ENCODE measurements at regions not wholly inside any gene's neighbourhood (a gene's known extent, or its start where the extent isn't known, plus 50 kb on each side); places are given as distances from the start of the nearest gene placed in this dataset.

DNA sequence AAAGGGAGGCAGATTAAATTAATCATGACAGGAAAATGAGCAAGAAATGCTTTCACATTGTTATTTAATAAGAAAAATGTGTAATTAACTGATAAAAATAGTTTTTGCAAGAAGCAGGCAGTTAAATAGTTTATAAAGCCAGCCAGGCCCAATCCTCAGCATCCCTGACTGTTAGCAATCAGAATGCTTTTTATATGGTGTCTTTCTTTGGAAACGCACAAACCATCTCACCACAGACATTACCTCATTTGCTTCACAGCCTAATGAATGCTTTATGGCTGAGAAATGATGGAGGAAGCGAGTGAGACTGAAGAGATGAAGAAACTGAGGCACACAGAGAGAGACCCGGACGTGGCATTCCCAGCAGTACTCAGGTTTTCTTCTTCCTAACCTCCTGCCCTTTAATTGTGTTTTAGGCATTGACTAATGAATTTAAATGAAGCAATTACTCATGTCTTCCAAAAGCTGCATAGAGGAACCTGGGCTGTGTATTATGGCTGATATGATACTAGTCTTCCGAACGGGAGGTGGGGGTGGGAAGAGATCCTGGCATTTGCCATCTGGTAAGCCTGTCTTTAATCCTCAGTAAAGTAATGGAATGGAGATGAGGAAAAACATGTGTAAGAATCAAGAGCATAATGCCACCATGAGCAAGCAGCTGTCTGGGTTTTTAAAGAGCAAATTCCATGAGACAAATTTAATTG lies 116.1 kb upstream of the LMO4 start:
- no TSS peak for BruUV-seq (replicated peaks)
- H3K9me3 ChIP-seq (replicated peaks; ENCODE audit: control insufficient read depth, insufficient read depth, low read depth, low read length) = no peaks in the 10 kb centered on the region
- FAIRE-seq (no peak), DNase-seq (ENCODE audit: extremely low read depth in 1 of 4, low spot score in 3 of 4) (no peak), ATAC-seq (no peak)
- H4K20me1 ChIP-seq (replicated peaks; ENCODE audit: control insufficient read depth, insufficient read depth, low read length) = no peaks in the 10 kb centered on the region
- no peak overlapping the region for H2AFZ ChIP-seq (ENCODE audit: low read depth, low read length)
- no peak overlapping the region for H3K4me2 ChIP-seq (ENCODE audit: insufficient read depth, low read length)
- no peak overlapping the region for H3K4me3 ChIP-seq
- 6% methylated on average over 6 of the region's 6 CpGs for WGBS (ENCODE audit: insufficient coverage, low coverage, missing lambda C conversion rate)
- TF ChIP-seq ZC3H11A (IDR thresholded peaks at IDR 0.05; ENCODE audit: low read depth, low read length) (no peak), ELF1 (tag; IDR thresholded peaks at IDR 0.05) (no peak), SRSF7 (optimal IDR thresholded peaks at IDR 0.05; ENCODE audit: low read depth, low read length) (no peak), ZNF197 (CRISPR knock-in tag; IDR thresholded peaks at IDR 0.05; ENCODE audit: low read depth) (no peak), NFE2 (IDR thresholded peaks at IDR 0.05; ENCODE audit: low read depth) (no peak), TFAM (CRISPR knock-in tag; conservative IDR thresholded peaks at IDR 0.05) (no peak), ZC3H8 (IDR thresholded peaks at IDR 0.05) (no peak), NFYB (IDR thresholded peaks at IDR 0.05; ENCODE audit: extremely low read depth, insufficient read length) (no peak), KLF16 (IDR thresholded peaks at IDR 0.05) (no peak)
- TF ChIP-seq, protein P1, sequence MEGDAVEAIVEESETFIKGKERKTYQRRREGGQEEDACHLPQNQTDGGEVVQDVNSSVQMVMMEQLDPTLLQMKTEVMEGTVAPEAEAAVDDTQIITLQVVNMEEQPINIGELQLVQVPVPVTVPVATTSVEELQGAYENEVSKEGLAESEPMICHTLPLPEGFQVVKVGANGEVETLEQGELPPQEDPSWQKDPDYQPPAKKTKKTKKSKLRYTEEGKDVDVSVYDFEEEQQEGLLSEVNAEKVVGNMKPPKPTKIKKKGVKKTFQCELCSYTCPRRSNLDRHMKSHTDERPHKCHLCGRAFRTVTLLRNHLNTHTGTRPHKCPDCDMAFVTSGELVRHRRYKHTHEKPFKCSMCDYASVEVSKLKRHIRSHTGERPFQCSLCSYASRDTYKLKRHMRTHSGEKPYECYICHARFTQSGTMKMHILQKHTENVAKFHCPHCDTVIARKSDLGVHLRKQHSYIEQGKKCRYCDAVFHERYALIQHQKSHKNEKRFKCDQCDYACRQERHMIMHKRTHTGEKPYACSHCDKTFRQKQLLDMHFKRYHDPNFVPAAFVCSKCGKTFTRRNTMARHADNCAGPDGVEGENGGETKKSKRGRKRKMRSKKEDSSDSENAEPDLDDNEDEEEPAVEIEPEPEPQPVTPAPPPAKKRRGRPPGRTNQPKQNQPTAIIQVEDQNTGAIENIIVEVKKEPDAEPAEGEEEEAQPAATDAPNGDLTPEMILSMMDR (IDR thresholded peaks at IDR 0.05 in 2 of 3, conservative IDR thresholded peaks at IDR 0.05 in 1 of 3; ENCODE audit: insufficient read depth in 2 of 3, low read depth in 1 of 3, low read length in 3 of 3) = no peak
- TF ChIP-seq, protein P2, sequence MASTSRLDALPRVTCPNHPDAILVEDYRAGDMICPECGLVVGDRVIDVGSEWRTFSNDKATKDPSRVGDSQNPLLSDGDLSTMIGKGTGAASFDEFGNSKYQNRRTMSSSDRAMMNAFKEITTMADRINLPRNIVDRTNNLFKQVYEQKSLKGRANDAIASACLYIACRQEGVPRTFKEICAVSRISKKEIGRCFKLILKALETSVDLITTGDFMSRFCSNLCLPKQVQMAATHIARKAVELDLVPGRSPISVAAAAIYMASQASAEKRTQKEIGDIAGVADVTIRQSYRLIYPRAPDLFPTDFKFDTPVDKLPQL (IDR thresholded peaks at IDR 0.05; ENCODE audit: extremely low read depth, insufficient read length) = no peak
- TF ChIP-seq, protein P3, sequence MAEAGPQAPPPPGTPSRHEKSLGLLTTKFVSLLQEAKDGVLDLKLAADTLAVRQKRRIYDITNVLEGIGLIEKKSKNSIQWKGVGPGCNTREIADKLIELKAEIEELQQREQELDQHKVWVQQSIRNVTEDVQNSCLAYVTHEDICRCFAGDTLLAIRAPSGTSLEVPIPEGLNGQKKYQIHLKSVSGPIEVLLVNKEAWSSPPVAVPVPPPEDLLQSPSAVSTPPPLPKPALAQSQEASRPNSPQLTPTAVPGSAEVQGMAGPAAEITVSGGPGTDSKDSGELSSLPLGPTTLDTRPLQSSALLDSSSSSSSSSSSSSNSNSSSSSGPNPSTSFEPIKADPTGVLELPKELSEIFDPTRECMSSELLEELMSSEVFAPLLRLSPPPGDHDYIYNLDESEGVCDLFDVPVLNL (CRISPR knock-in tag; IDR thresholded peaks at IDR 0.05; ENCODE audit: low read depth) = no peak
- H3K9me1 ChIP-seq (ENCODE audit: control insufficient read depth, insufficient read depth, low read length) = no peaks in the 10 kb centered on the region
- in situ Hi-C loops (cut with MboI) = no loop called here
- intact Hi-C loops (cut with micrococcal nuclease) = no loop called here
- no peaks in the 10 kb centered on the region for H3K36me3 ChIP-seq (ENCODE audit: control insufficient read depth, insufficient read depth, low read length)
- CTCF ChIA-PET (ENCODE audit: low intra/inter-chr PET ratio) = no interaction called here
- H3K4me1 ChIP-seq (replicated peaks in 1 of 2; ENCODE audit: control insufficient read depth in 2 of 2, insufficient read depth in 2 of 2, low read length in 2 of 2) = no peaks in the 10 kb centered on the region
- POLR2A ChIA-PET = no interaction called here
- no peaks in the 10 kb centered on the region for H3K79me2 ChIP-seq (ENCODE audit: control insufficient read depth, insufficient read depth, low read length)
- no peak overlapping the region for H3K9ac ChIP-seq (ENCODE audit: insufficient read depth in 1 of 2, low read depth in 2 of 2, low read length in 2 of 2)
- H3K27ac ChIP-seq (ENCODE audit: extremely low read depth, low read depth, low read length) = no peak overlapping the region
- peaks cover 0 to 5% of the 10 kb centered on the region in 2 experiments; a peak in 1 of 5 replicates for H3K27me3 ChIP-seq (ENCODE audit: control insufficient read depth in 2 of 2, insufficient read depth in 2 of 2, low read length in 2 of 2)
